Suprapubic skin (tissue), 4 donors: ENCODE measurements at regions not wholly inside any gene's neighbourhood (a gene's known extent, or its start where the extent isn't known, plus 50 kb on each side); places are given as distances from the start of the nearest gene placed in this dataset.

ENCODE experiments used
- CTCF ChIP-seq, 2 donors: fragments of 200-600 bp in 1 of 2; fragments of 450-650 bp in 1 of 2; sonication (generic) in 1 of 2; IDR thresholded peaks; one replicate each; pipeline ENCODE4 v1.5.1; 2016 to 2019; ENCODE audit warnings: antibody characterized with exemption in 2 of 2, mild to moderate bottlenecking in 1 of 2, moderate library complexity in 1 of 2
- EP300 ChIP-seq: sonication (generic); formaldehyde crosslinking; IDR thresholded peaks from one replicate; pipeline ENCODE4 v1.6.1; 2017; ENCODE audit warnings: antibody characterized with exemption
- POLR2AphosphoS5 ChIP-seq, 3 donors: sonication (generic); formaldehyde crosslinking; IDR thresholded peaks; one replicate each; pipeline ENCODE4 v1.6.1; 2017; ENCODE audit warnings: antibody characterized with exemption in 3 of 3

GRCh38 chr10:37675449-37675848 is 182.0 kb downstream of the ZNF248 start:
- TF ChIP-seq CTCF (IDR thresholded peaks at IDR 0.05) (no peak), POLR2AphosphoS5 (IDR thresholded peaks at IDR 0.05) (no peak), EP300 (no peak)
